ENCODE measurements at regions not wholly inside any gene's neighbourhood (a gene's known extent, or its start where the extent isn't known, plus 50 kb on each side); places are given as distances from the start of the nearest gene placed in this dataset.

DNA sequence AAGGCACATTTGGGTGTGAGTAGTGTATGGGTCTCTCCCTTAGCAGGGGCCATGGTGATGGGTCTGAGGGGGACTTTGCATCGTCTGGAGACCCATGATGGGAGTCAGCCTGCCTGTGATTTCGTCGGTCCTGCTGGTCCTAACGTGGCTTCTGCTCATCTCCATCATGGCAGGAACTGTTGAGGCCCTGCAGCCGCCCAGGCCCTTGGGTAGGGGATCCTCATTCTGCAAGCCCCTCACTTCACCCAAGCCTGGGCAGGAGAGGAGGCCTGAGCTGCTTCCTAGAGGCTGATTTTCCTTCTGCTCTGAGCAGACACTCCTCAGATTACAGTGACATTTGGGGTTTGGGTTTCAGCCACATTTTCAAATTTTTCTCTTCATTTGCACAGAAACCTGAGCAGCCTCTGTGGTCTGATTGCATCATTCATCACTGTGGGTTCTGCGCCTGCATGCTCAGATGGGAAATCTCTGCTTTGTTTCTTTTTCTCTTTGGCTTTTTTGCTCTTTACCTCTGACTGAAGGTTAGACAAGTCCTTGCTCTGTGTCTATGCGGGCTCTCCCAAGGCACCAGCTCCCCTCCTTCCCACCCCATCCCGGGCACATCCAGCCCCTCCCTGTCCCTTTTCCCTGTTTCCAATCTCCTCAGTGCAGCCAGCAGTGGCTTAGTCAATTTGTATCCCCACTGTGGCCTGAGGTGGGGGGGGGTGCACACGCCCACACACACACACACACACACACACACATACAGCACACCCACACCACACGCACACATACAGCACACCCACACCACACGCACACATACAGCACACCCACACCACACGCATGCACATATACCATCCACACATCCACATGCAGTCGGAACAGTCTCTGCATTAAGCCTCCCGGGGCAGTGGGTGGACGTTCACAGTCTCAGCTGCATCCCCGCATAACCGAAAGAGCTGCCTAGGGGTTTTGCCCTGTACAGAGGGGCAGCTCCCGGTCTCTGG is 305.4 kb upstream of the HS6ST1 start:
- Histone ChIP-seq H3K9me2 (replicated peaks; ENCODE audit: insufficient read depth, low read length) (no peaks in the 10 kb centered on the region), H2AFZ (ENCODE audit: low read length) (no peak overlapping the region), H3K4me2 (ENCODE audit: low read depth, low read length) (peak overlapping the region; percentile 32; the same call in 1 of the 2 replicates), H3K4me1 (ENCODE audit: low read length) (peaks cover 16% of the 10 kb centered on the region), H3K9ac (ENCODE audit: low read length) (no peak overlapping the region), H3K27ac (ENCODE audit: low read length) (peak overlapping the region; percentile 14; the same call in 1 of the 2 replicates), H3K9me3 (replicated peaks; ENCODE audit: insufficient read depth, low read length) (no peaks in the 10 kb centered on the region), H4K20me1 (ENCODE audit: insufficient read depth, low read length) (no peaks in the 10 kb centered on the region), H3K4me3 (ENCODE audit: low read length) (no peak overlapping the region), H3K27me3 (replicated peaks; ENCODE audit: insufficient read depth, low read length) (no peaks in the 10 kb centered on the region), H3K36me3 (replicated peaks; ENCODE audit: insufficient read depth, low read length) (no peaks in the 10 kb centered on the region), H3K79me2 (ENCODE audit: low read length) (no peaks in the 10 kb centered on the region), H3F3A (ENCODE audit: insufficient read depth, low read length) (no peaks in the 10 kb centered on the region)
- DNase-seq = peak; percentile 50
- TF ChIP-seq EZH2phosphoT487 (IDR thresholded peaks at IDR 0.05; ENCODE audit: low read length) = no peak
- TF ChIP-seq EZH2 (optimal IDR thresholded peaks at IDR 0.05; ENCODE audit: low read depth, low read length) = no peak
- TF ChIP-seq, protein P1, sequence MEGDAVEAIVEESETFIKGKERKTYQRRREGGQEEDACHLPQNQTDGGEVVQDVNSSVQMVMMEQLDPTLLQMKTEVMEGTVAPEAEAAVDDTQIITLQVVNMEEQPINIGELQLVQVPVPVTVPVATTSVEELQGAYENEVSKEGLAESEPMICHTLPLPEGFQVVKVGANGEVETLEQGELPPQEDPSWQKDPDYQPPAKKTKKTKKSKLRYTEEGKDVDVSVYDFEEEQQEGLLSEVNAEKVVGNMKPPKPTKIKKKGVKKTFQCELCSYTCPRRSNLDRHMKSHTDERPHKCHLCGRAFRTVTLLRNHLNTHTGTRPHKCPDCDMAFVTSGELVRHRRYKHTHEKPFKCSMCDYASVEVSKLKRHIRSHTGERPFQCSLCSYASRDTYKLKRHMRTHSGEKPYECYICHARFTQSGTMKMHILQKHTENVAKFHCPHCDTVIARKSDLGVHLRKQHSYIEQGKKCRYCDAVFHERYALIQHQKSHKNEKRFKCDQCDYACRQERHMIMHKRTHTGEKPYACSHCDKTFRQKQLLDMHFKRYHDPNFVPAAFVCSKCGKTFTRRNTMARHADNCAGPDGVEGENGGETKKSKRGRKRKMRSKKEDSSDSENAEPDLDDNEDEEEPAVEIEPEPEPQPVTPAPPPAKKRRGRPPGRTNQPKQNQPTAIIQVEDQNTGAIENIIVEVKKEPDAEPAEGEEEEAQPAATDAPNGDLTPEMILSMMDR (IDR thresholded peaks at IDR 0.05; ENCODE audit: low read length) = no peak

DNA sequence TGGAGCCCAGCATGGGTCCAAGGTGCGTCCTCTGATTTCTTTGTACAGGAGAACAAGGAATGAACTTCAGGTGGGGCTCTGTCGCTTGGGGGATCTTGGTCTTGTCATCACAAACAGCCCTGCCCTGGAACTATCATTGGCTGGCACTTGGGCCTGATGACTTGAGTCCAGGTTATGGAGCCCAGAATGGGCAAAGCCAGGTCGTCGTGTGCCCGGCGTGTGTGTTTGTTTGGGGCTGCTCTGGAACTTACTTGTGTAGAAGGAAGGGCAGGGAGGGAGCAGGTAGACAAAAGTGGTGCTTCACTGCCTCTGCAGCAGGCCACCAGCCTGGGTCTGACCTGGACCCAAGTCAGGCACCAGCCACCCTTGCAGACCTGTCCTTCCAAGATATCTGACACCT is 306.3 kb upstream of the HS6ST1 start:
- H3K9me2 ChIP-seq (replicated peaks; ENCODE audit: insufficient read depth, low read length) = no peaks in the 10 kb centered on the region
- no peaks in the 10 kb centered on the region for H3K79me2 ChIP-seq (ENCODE audit: low read length)
- H4K20me1 ChIP-seq (ENCODE audit: insufficient read depth, low read length) = no peaks in the 10 kb centered on the region
- no peaks in the 10 kb centered on the region for H3K9me3 ChIP-seq (replicated peaks; ENCODE audit: insufficient read depth, low read length)
- no peak overlapping the region for H3K27ac ChIP-seq (ENCODE audit: low read length)
- TF ChIP-seq, protein P1 (IDR thresholded peaks at IDR 0.05; ENCODE audit: low read length) = no peak
- TF ChIP-seq EZH2 (optimal IDR thresholded peaks at IDR 0.05; ENCODE audit: low read depth, low read length) = no peak
- no peak overlapping the region for H2AFZ ChIP-seq (ENCODE audit: low read length)
- DNase-seq = no peak
- no peak overlapping the region for H3K4me3 ChIP-seq (ENCODE audit: low read length)
- no peak overlapping the region for H3K9ac ChIP-seq (ENCODE audit: low read length)
- no peaks in the 10 kb centered on the region for H3F3A ChIP-seq (ENCODE audit: insufficient read depth, low read length)
- no peaks in the 10 kb centered on the region for H3K36me3 ChIP-seq (replicated peaks; ENCODE audit: insufficient read depth, low read length)
- H3K4me1 ChIP-seq (ENCODE audit: low read length) = peaks cover 16% of the 10 kb centered on the region
- H3K27me3 ChIP-seq (replicated peaks; ENCODE audit: insufficient read depth, low read length) = no peaks in the 10 kb centered on the region
- no peak overlapping the region for H3K4me2 ChIP-seq (ENCODE audit: low read depth, low read length)

DNA sequence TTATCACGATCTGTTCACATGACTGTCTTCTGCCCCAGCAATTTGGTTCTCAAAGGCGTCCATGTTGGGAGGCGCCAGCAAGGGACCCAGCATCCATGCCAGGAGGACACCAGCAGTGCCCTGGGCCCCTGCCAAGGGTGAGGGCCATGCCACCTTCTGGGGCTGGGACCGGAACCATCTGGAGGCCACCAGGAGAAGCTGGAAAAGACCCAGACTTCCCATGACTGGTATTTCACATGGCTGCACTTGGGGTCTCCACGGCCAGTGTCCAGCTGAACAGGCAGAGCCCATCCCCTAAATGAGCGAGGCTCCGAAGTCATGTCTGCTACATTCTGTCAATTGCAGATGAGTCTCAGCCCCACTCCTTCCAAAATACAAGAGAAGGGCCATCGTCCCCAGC is 306.8 kb upstream of the HS6ST1 start:
- H3K36me3 ChIP-seq (replicated peaks; ENCODE audit: insufficient read depth, low read length) = no peaks in the 10 kb centered on the region
- H3K79me2 ChIP-seq (ENCODE audit: low read length) = no peaks in the 10 kb centered on the region
- H3K27ac ChIP-seq (ENCODE audit: low read length) = no peak overlapping the region
- H3K9me2 ChIP-seq (replicated peaks; ENCODE audit: insufficient read depth, low read length) = no peaks in the 10 kb centered on the region
- no peaks in the 10 kb centered on the region for H3F3A ChIP-seq (ENCODE audit: insufficient read depth, low read length)
- H3K4me3 ChIP-seq (ENCODE audit: low read length) = no peak overlapping the region
- H3K27me3 ChIP-seq (replicated peaks; ENCODE audit: insufficient read depth, low read length) = no peaks in the 10 kb centered on the region
- H3K9ac ChIP-seq (ENCODE audit: low read length) = no peak overlapping the region
- no peak for DNase-seq
- H3K9me3 ChIP-seq (replicated peaks; ENCODE audit: insufficient read depth, low read length) = no peaks in the 10 kb centered on the region
- no peak overlapping the region for H2AFZ ChIP-seq (ENCODE audit: low read length)
- H3K4me1 ChIP-seq (ENCODE audit: low read length) = peaks cover 16% of the 10 kb centered on the region
- TF ChIP-seq, protein P1 (IDR thresholded peaks at IDR 0.05; ENCODE audit: low read length) = no peak
- no peak for TF ChIP-seq EZH2 (optimal IDR thresholded peaks at IDR 0.05; ENCODE audit: low read depth, low read length)
- no peak for TF ChIP-seq EZH2phosphoT487 (IDR thresholded peaks at IDR 0.05; ENCODE audit: low read length)
- H4K20me1 ChIP-seq (ENCODE audit: insufficient read depth, low read length) = no peaks in the 10 kb centered on the region
- no peak overlapping the region for H3K4me2 ChIP-seq (ENCODE audit: low read depth, low read length)
